Activated T-helper 1 cell treated with Interleukin-2 at 50 U/mL for 16 hours (primary cell): ENCODE measurements at regions not wholly inside any gene's neighbourhood (a gene's known extent, or its start where the extent isn't known, plus 50 kb on each side); places are given as distances from the start of the nearest gene placed in this dataset.

ENCODE experiments used
- DNase-seq: peaks from one replicate; pipeline ENCODE4 v3.0.0-alpha.2; 2020; ENCODE audit warnings: low read depth

- no peak for DNase-seq
Measured at GRCh38 chr6:142500250-142500786, 198.5 kb downstream of the ADGRG6 start.

- no peak for DNase-seq
Measured at GRCh38 chr6:142501795-142502194, 200.0 kb downstream of the ADGRG6 start.

GRCh38 chr6:142507065-142507464 lies 205.3 kb downstream of the ADGRG6 start:
- no peak for DNase-seq

- DNase-seq, result no peak
Measured at GRCh38 chr6:142510211-142510610, 208.4 kb downstream of the ADGRG6 start.

- no peak for DNase-seq
Measured at GRCh38 chr6:142518126-142518525, 216.3 kb downstream of the ADGRG6 start.

GRCh38 chr6:142518761-142519160 lies 217.0 kb downstream of the ADGRG6 start:
- DNase-seq, result no peak

- no peak for DNase-seq
Measured at GRCh38 chr6:142521791-142522190, 220.0 kb downstream of the ADGRG6 start.

- no peak for DNase-seq
Measured at GRCh38 chr6:142523515-142524375, 221.9 kb downstream of the ADGRG6 start.

- DNase-seq, result no peak
Measured at GRCh38 chr6:142530566-142530965, 228.8 kb downstream of the ADGRG6 start.

GRCh38 chr6:142531727-142532126 lies 229.9 kb downstream of the ADGRG6 start:
- DNase-seq, result no peak

- no peak for DNase-seq
Measured at GRCh38 chr6:142534076-142534475, 232.3 kb downstream of the ADGRG6 start.

- no peak for DNase-seq
Measured at GRCh38 chr6:142534484-142534883, 232.7 kb downstream of the ADGRG6 start.

- DNase-seq, result no peak
Measured at GRCh38 chr6:142537612-142538478, 236.0 kb downstream of the ADGRG6 start.

GRCh38 chr6:142542704-142543233 lies 241.0 kb downstream of the ADGRG6 start:
- DNase-seq, result no peak

GRCh38 chr6:142543606-142544005 lies 241.8 kb downstream of the ADGRG6 start:
- DNase-seq, result no peak

- DNase-seq, result no peak
Measured at GRCh38 chr6:142544199-142544838, 242.5 kb downstream of the ADGRG6 start.

GRCh38 chr6:142545147-142545546 lies 243.3 kb downstream of the ADGRG6 start:
- DNase-seq, result no peak

GRCh38 chr6:142548566-142548965 lies 246.8 kb downstream of the ADGRG6 start:
- no peak for DNase-seq

GRCh38 chr6:142550310-142551063 lies 248.7 kb downstream of the ADGRG6 start:
- no peak for DNase-seq

GRCh38 chr6:142551274-142551811 lies 249.5 kb downstream of the ADGRG6 start:
- DNase-seq, result peak; percentile 3

GRCh38 chr6:142558786-142559185 lies 257.0 kb downstream of the ADGRG6 start:
- no peak for DNase-seq
